ENCODE measurements at regions not wholly inside any gene's neighbourhood (a gene's known extent, or its start where the extent isn't known, plus 50 kb on each side); places are given as distances from the start of the nearest gene placed in this dataset.

DNA sequence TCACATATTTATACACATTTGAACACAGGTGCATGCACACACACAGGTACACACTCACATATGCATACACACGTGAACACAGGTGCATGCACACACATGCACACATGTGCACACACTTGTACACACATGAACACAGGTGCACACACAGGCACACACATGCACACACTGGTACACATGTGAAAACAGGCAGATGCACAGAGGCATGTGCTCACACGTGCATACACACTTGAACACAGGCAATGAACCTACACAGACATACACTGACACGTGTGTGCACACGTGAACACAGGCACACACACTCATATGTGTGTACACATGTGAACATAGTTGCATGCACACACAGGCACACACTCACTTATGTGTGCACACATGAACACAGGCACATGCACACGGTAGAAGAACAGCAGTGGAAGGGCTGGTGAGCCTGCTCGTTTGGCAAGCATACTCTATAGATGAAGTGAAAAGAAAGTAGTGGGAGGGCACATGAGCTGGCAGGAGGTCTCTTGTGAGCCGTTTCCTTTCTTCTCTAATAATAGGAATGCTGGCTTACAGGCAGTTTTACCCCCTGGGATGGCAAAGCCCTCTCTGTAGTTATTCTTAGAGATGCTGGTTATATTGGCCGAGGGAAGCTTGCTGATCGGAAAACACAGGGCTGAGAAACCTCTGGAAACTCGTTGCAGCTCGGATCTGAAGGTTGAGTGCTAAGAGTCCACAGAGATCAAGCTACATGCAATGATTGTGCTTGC lies 279.6 kb upstream of the CLNK start:
- no CpG with 5 or more reads among the region's 11 CpGs for WGBS (ENCODE audit: extremely low coverage, insufficient coverage, low lambda C conversion rate)
- Histone ChIP-seq H4K5ac (ENCODE audit: low read length) (no peak overlapping the region), H3K9ac (ENCODE audit: low read length) (no peak overlapping the region), H3K4me1 (ENCODE audit: control insufficient read depth, low read depth, low read length) (peaks cover 6% of the 10 kb centered on the region), H3K4me2 (ENCODE audit: low read length) (no peak overlapping the region), H3K27ac (ENCODE audit: low read depth, low read length) (no peak overlapping the region), H3K27me3 (ENCODE audit: insufficient read depth, low read length, poor library complexity) (no peaks in the 10 kb centered on the region), H3K36me3 (ENCODE audit: control insufficient read depth, insufficient read depth, low read length) (no peaks in the 10 kb centered on the region), H2BK120ac (ENCODE audit: low read depth, low read length) (no peak overlapping the region), H3K4me3 (ENCODE audit: low read length) (no peak overlapping the region), H4K8ac (ENCODE audit: low read depth, low read length) (no peak overlapping the region), H2BK15ac (replicated peaks; ENCODE audit: low read depth) (no peak overlapping the region), H3K79me1 (ENCODE audit: low read length) (no peaks in the 10 kb centered on the region), H3K79me2 (ENCODE audit: control insufficient read depth, insufficient read depth, low read length) (no peaks in the 10 kb centered on the region), H2BK5ac (ENCODE audit: low read length) (peak overlapping the region; percentile 47), H3K4ac (ENCODE audit: low read depth, low read length) (no peak overlapping the region), H3K56ac (ENCODE audit: low read length) (peak overlapping the region; percentile 50), H3K23ac (ENCODE audit: low read length) (no peak overlapping the region), H3K18ac (ENCODE audit: low read length) (no peak overlapping the region), H2AK5ac (ENCODE audit: low read length) (no peak overlapping the region)
- no peak for DNase-seq

DNA sequence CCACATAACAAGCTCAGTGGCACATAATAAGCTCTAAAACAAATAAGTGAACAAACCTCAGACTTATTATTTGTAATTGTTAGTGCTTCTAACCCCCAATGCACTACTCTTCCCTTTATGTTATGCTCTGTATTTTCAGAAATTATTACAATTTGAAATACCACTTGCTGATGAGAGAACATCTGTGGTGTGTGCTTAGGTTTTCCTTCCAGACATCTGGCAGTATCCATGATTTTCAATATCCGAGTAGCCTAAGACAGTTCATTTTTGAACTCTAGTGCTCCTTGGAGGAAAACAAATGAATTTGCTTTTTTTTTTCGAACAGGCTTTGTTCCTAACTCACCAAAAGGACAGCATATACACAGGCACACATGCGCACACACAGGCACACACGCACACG lies 278.7 kb upstream of the CLNK start:
- no peak overlapping the region for H3K4me2 ChIP-seq (ENCODE audit: low read length)
- no peak overlapping the region for H4K8ac ChIP-seq (ENCODE audit: low read depth, low read length)
- H3K27me3 ChIP-seq (ENCODE audit: insufficient read depth, low read length, poor library complexity): no peaks in the 10 kb centered on the region
- H3K56ac ChIP-seq (ENCODE audit: low read length): no peak overlapping the region
- no peak overlapping the region for H3K4me3 ChIP-seq (ENCODE audit: low read length)
- no peak overlapping the region for H3K27ac ChIP-seq (ENCODE audit: low read depth, low read length)
- no CpG with 5 or more reads among the region's 5 CpGs for WGBS (ENCODE audit: extremely low coverage, insufficient coverage, low lambda C conversion rate)
- no peaks in the 10 kb centered on the region for H3K79me1 ChIP-seq (ENCODE audit: low read length)
- no peaks in the 10 kb centered on the region for H3K79me2 ChIP-seq (ENCODE audit: control insufficient read depth, insufficient read depth, low read length)
- no peak for DNase-seq
- H2BK5ac ChIP-seq (ENCODE audit: low read length): no peak overlapping the region
- no peak overlapping the region for H3K18ac ChIP-seq (ENCODE audit: low read length)
- no peak overlapping the region for H3K23ac ChIP-seq (ENCODE audit: low read length)
- H3K4ac ChIP-seq (ENCODE audit: low read depth, low read length): no peak overlapping the region
- no peaks in the 10 kb centered on the region for H3K36me3 ChIP-seq (ENCODE audit: control insufficient read depth, insufficient read depth, low read length)
- H4K5ac ChIP-seq (ENCODE audit: low read length): no peak overlapping the region
- H2BK120ac ChIP-seq (ENCODE audit: low read depth, low read length): no peak overlapping the region
- H3K9ac ChIP-seq (ENCODE audit: low read length): no peak overlapping the region
- peaks cover 9% of the 10 kb centered on the region for H3K4me1 ChIP-seq (ENCODE audit: control insufficient read depth, low read depth, low read length)
- no peak overlapping the region for H2AK5ac ChIP-seq (ENCODE audit: low read length)
- no peak overlapping the region for H2BK15ac ChIP-seq (replicated peaks; ENCODE audit: low read depth)

DNA sequence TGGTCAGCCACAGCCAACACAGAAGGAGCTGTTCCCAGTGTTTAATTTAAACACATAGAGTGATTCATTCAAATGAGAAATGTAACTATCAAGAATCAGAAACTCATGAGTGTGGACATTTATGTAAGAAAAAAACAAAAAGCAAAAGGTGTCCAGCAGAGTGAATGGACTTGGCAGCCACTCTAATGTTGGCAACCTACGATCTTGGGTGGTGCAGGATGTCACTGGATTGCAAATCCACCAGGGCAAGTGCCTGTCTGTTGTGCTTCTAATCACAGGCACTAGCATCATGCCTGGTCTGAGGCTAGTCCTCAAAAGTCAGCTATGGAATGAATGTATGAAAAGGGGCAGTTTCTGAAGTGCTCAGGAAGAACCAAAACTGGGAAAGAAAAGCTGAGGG lies 277.7 kb upstream of the CLNK start:
- Histone ChIP-seq H3K4ac (ENCODE audit: low read depth, low read length) (no peak overlapping the region), H2BK120ac (ENCODE audit: low read depth, low read length) (no peak overlapping the region), H3K4me2 (ENCODE audit: low read length) (no peak overlapping the region), H3K36me3 (ENCODE audit: control insufficient read depth, insufficient read depth, low read length) (no peaks in the 10 kb centered on the region), H3K4me3 (ENCODE audit: low read length) (no peak overlapping the region), H3K23ac (ENCODE audit: low read length) (no peak overlapping the region), H3K9ac (ENCODE audit: low read length) (no peak overlapping the region), H2BK15ac (replicated peaks; ENCODE audit: low read depth) (no peak overlapping the region), H3K79me2 (ENCODE audit: control insufficient read depth, insufficient read depth, low read length) (no peaks in the 10 kb centered on the region), H2AK5ac (ENCODE audit: low read length) (peak overlapping the region; percentile 5), H2BK5ac (ENCODE audit: low read length) (no peak overlapping the region), H3K56ac (ENCODE audit: low read length) (no peak overlapping the region), H3K27ac (ENCODE audit: low read depth, low read length) (no peak overlapping the region), H3K4me1 (ENCODE audit: control insufficient read depth, low read depth, low read length) (peaks cover 13% of the 10 kb centered on the region), H3K79me1 (ENCODE audit: low read length) (no peaks in the 10 kb centered on the region), H3K18ac (ENCODE audit: low read length) (no peak overlapping the region), H4K5ac (ENCODE audit: low read length) (no peak overlapping the region), H3K27me3 (ENCODE audit: insufficient read depth, low read length, poor library complexity) (no peaks in the 10 kb centered on the region), H4K8ac (ENCODE audit: low read depth, low read length) (no peak overlapping the region)
- no CpG with 5 or more reads among the region's 1 CpG for WGBS (ENCODE audit: extremely low coverage, insufficient coverage, low lambda C conversion rate)
- no peak for DNase-seq

- no CpG with 5 or more reads among the region's 5 CpGs for WGBS (ENCODE audit: extremely low coverage, insufficient coverage, low lambda C conversion rate)
Measured at GRCh38 chr4:10960389-10960788, 275.8 kb upstream of the CLNK start.

DNA sequence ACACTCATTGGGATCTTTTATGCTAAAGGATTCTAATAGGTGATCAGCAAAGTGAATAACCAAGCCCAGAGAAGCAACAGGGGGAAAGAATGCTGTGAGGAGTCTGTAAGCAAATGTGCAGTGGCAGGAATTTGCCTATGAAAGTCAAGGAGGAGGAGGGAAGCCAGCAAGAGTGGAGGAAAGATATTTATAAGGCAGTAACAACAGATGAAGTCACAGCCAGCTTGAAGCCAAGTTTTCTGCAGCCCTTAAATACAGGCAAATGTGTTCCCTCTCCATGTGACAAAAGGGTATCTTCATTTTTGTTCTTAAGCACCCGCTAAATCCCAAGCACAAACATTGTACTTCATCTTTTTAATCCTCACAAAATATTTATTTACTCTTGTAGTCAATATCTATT lies 275.0 kb upstream of the CLNK start:
- H3K4ac ChIP-seq (ENCODE audit: low read depth, low read length): no peak overlapping the region
- no peak overlapping the region for H4K5ac ChIP-seq (ENCODE audit: low read length)
- no peak overlapping the region for H3K4me2 ChIP-seq (ENCODE audit: low read length)
- H2BK5ac ChIP-seq (ENCODE audit: low read length): no peak overlapping the region
- H3K23ac ChIP-seq (ENCODE audit: low read length): no peak overlapping the region
- no peaks in the 10 kb centered on the region for H3K27me3 ChIP-seq (ENCODE audit: insufficient read depth, low read length, poor library complexity)
- H3K36me3 ChIP-seq (ENCODE audit: control insufficient read depth, insufficient read depth, low read length): no peaks in the 10 kb centered on the region
- peaks cover 13% of the 10 kb centered on the region for H3K4me1 ChIP-seq (ENCODE audit: control insufficient read depth, low read depth, low read length)
- no peak overlapping the region for H4K8ac ChIP-seq (ENCODE audit: low read depth, low read length)
- 100% methylated on average over 1 of the region's 1 CpG for WGBS (ENCODE audit: extremely low coverage, insufficient coverage, low lambda C conversion rate)
- H3K79me1 ChIP-seq (ENCODE audit: low read length): no peaks in the 10 kb centered on the region
- no peaks in the 10 kb centered on the region for H3K79me2 ChIP-seq (ENCODE audit: control insufficient read depth, insufficient read depth, low read length)
- H3K18ac ChIP-seq (ENCODE audit: low read length): no peak overlapping the region
- no peak overlapping the region for H3K4me3 ChIP-seq (ENCODE audit: low read length)
- H3K56ac ChIP-seq (ENCODE audit: low read length): peak overlapping the region; percentile 6
- H2BK15ac ChIP-seq (replicated peaks; ENCODE audit: low read depth): no peak overlapping the region
- H2AK5ac ChIP-seq (ENCODE audit: low read length): no peak overlapping the region
- DNase-seq: no peak
- H2BK120ac ChIP-seq (ENCODE audit: low read depth, low read length): no peak overlapping the region
- H3K9ac ChIP-seq (ENCODE audit: low read length): no peak overlapping the region
- H3K27ac ChIP-seq (ENCODE audit: low read depth, low read length): no peak overlapping the region

More at GRCh38 chr4:10960389-10960788, 275.8 kb upstream of the CLNK start:
- H3K79me1 ChIP-seq (ENCODE audit: low read length): no peaks in the 10 kb centered on the region
- peak overlapping the region; percentile 74 for H2BK120ac ChIP-seq (ENCODE audit: low read depth, low read length)
- DNase-seq: no peak
- no peak overlapping the region for H4K5ac ChIP-seq (ENCODE audit: low read length)
- H3K9ac ChIP-seq (ENCODE audit: low read length): no peak overlapping the region
- no peaks in the 10 kb centered on the region for H3K36me3 ChIP-seq (ENCODE audit: control insufficient read depth, insufficient read depth, low read length)
- H3K27ac ChIP-seq (ENCODE audit: low read depth, low read length): no peak overlapping the region
- no peak overlapping the region for H3K4me2 ChIP-seq (ENCODE audit: low read length)
- H3K4me1 ChIP-seq (ENCODE audit: control insufficient read depth, low read depth, low read length): peaks cover 13% of the 10 kb centered on the region
- H3K18ac ChIP-seq (ENCODE audit: low read length): no peak overlapping the region
- no peak overlapping the region for H3K4ac ChIP-seq (ENCODE audit: low read depth, low read length)
- no peak overlapping the region for H4K8ac ChIP-seq (ENCODE audit: low read depth, low read length)
- no peak overlapping the region for H3K23ac ChIP-seq (ENCODE audit: low read length)
- H2AK5ac ChIP-seq (ENCODE audit: low read length): no peak overlapping the region
- H2BK5ac ChIP-seq (ENCODE audit: low read length): no peak overlapping the region
- H3K4me3 ChIP-seq (ENCODE audit: low read length): no peak overlapping the region
- no peaks in the 10 kb centered on the region for H3K27me3 ChIP-seq (ENCODE audit: insufficient read depth, low read length, poor library complexity)
- no peaks in the 10 kb centered on the region for H3K79me2 ChIP-seq (ENCODE audit: control insufficient read depth, insufficient read depth, low read length)
- H3K56ac ChIP-seq (ENCODE audit: low read length): peak overlapping the region; percentile 17
- H2BK15ac ChIP-seq (replicated peaks; ENCODE audit: low read depth): no peak overlapping the region

All from mesendoderm (in vitro differentiated cells).